ENCODE measurements at regions not wholly inside any gene's neighbourhood (a gene's known extent, or its start where the extent isn't known, plus 50 kb on each side); places are given as distances from the start of the nearest gene placed in this dataset.

- Histone ChIP-seq H3K36me3 (ENCODE audit: control insufficient read depth, insufficient read depth, low read length) (no peaks in the 10 kb centered on the region), H3K9me3 (no peaks in the 10 kb centered on the region), H3K27me3 (replicated peaks; ENCODE audit: control insufficient read depth, insufficient read depth, low read length) (no peaks in the 10 kb centered on the region), H3K4me3 (ENCODE audit: low read depth, low read length) (no peak overlapping the region), H3K4me1 (no peaks in the 10 kb centered on the region)
- no peaks in the 10 kb centered on the region for H3K9me3 Mint-ChIP-seq (ENCODE audit: unreplicated experiment)
- ChIA-PET POLR2A (no interaction called here), CTCF (no interaction called here)
- peaks cover 7% of the 10 kb centered on the region for H3K27me3 Mint-ChIP-seq (ENCODE audit: insufficient read depth, unreplicated experiment)
- no peaks in the 10 kb centered on the region for H3K36me3 Mint-ChIP-seq (ENCODE audit: insufficient read depth, unreplicated experiment)
- TF ChIP-seq CTCF (IDR thresholded peaks at IDR 0.05; ENCODE audit: insufficient read depth in 1 of 2, low read depth in 1 of 2, low read length in 1 of 2, severe bottlenecking in 1 of 2, unreplicated experiment in 1 of 2), result no peak
- no peaks in the 10 kb centered on the region for H3K4me1 Mint-ChIP-seq (ENCODE audit: low read depth, unreplicated experiment)
- H3K27ac Mint-ChIP-seq (ENCODE audit: unreplicated experiment), result no peak overlapping the region
- intact Hi-C loops (cut with micrococcal nuclease; ENCODE audit: unreplicated experiment), result no loop called here
- no peak overlapping the region for H3K4me3 Mint-ChIP-seq (ENCODE audit: unreplicated experiment)
- no TSS peak for BruUV-seq (replicated peaks)
- no peak for DNase-seq
Measured at GRCh38 chr9:2966565-2967300, 122.8 kb upstream of the PUM3 start.

DNA sequence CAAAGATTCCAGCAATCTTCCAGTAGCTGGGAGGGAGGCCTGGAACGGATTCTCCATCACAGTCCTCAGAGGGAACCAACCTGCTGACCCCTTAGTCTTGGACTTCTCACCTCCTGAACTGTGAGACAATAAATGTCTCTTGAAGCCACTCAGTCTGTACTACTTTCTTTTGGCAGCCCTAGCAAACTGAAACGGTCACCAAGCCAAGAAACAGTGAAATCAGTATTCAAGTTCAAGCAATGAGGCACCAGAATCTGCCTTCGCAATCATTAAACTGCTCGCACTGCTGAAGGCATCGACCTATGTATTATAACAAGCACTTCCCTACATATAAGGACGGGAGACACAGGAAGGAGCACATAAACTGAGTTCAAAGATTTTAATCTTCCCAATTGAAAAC lies 120.6 kb upstream of the PUM3 start:
- Mint-ChIP-seq H3K4me1 (ENCODE audit: low read depth, unreplicated experiment) (no peaks in the 10 kb centered on the region), H3K9me3 (ENCODE audit: unreplicated experiment) (no peaks in the 10 kb centered on the region), H3K27ac (ENCODE audit: unreplicated experiment) (no peak overlapping the region), H3K4me3 (ENCODE audit: unreplicated experiment) (no peak overlapping the region), H3K27me3 (ENCODE audit: insufficient read depth, unreplicated experiment) (peaks cover 4% of the 10 kb centered on the region), H3K36me3 (ENCODE audit: insufficient read depth, unreplicated experiment) (no peaks in the 10 kb centered on the region)
- intact Hi-C loops (cut with micrococcal nuclease; ENCODE audit: unreplicated experiment), result no loop called here
- H3K27me3 ChIP-seq (replicated peaks; ENCODE audit: control insufficient read depth, insufficient read depth, low read length), result no peaks in the 10 kb centered on the region
- H3K9me3 ChIP-seq, result no peaks in the 10 kb centered on the region
- ChIA-PET POLR2A (no interaction called here), CTCF (no interaction called here)
- no peak overlapping the region for H3K4me3 ChIP-seq (ENCODE audit: low read depth, low read length)
- H3K4me1 ChIP-seq, result no peaks in the 10 kb centered on the region
- DNase-seq, result no peak
- BruUV-seq (replicated peaks), result no TSS peak
- TF ChIP-seq CTCF (IDR thresholded peaks at IDR 0.05; ENCODE audit: insufficient read depth in 1 of 2, low read depth in 1 of 2, low read length in 1 of 2, severe bottlenecking in 1 of 2, unreplicated experiment in 1 of 2), result no peak
- no peaks in the 10 kb centered on the region for H3K36me3 ChIP-seq (ENCODE audit: control insufficient read depth, insufficient read depth, low read length)

DNA sequence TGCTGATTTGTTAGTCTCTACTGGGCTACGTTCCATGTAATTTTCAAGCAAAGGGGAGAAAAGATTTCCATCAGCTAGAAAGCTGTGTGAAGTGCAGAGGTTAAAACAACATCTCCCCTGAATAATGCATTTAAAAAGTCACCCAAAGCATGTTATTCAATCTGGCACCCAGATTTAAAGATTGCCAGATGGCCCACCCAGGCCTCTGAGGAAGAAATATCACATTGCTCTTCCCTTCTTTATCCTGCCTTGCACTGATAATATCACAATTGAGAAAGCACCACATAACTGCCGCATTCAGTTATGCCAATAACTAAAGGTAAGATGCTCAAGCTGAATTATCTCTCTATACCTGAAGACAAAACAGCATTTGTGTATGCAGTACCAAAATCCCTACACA lies 119.4 kb upstream of the PUM3 start:
- Histone ChIP-seq H3K36me3 (ENCODE audit: control insufficient read depth, insufficient read depth, low read length) (no peaks in the 10 kb centered on the region), H3K4me1 (no peaks in the 10 kb centered on the region), H3K27me3 (replicated peaks; ENCODE audit: control insufficient read depth, insufficient read depth, low read length) (no peaks in the 10 kb centered on the region), H3K9me3 (no peaks in the 10 kb centered on the region), H3K4me3 (ENCODE audit: low read depth, low read length) (no peak overlapping the region)
- intact Hi-C loops (cut with micrococcal nuclease; ENCODE audit: unreplicated experiment), result no loop called here
- BruUV-seq (replicated peaks), result no TSS peak
- Mint-ChIP-seq H3K4me1 (ENCODE audit: low read depth, unreplicated experiment) (no peaks in the 10 kb centered on the region), H3K27ac (ENCODE audit: unreplicated experiment) (no peak overlapping the region), H3K4me3 (ENCODE audit: unreplicated experiment) (no peak overlapping the region), H3K27me3 (ENCODE audit: insufficient read depth, unreplicated experiment) (no peaks in the 10 kb centered on the region), H3K9me3 (ENCODE audit: unreplicated experiment) (no peaks in the 10 kb centered on the region), H3K36me3 (ENCODE audit: insufficient read depth, unreplicated experiment) (no peaks in the 10 kb centered on the region)
- DNase-seq, result no peak
- ChIA-PET POLR2A (no interaction called here), CTCF (no interaction called here)
- TF ChIP-seq CTCF (IDR thresholded peaks at IDR 0.05; ENCODE audit: insufficient read depth in 1 of 2, low read depth in 1 of 2, low read length in 1 of 2, severe bottlenecking in 1 of 2, unreplicated experiment in 1 of 2), result no peak
